Suppressor macrophage treated with lipopolysaccharide for 1 hour (primary cell): ENCODE measurements at regions not wholly inside any gene's neighbourhood (a gene's known extent, or its start where the extent isn't known, plus 50 kb on each side); places are given as distances from the start of the nearest gene placed in this dataset.

ENCODE experiments used
- DNase-seq, 3 donors: peaks; one replicate each; pipeline ENCODE4 v3.0.0-alpha.2; 2020 to 2022

- DNase-seq: no peak
Observed at GRCh38 chr2:129730979-129731378, 248.5 kb upstream of the RAB6C start.

- DNase-seq: no peak
Observed at GRCh38 chr2:129731907-129732629, 247.4 kb upstream of the RAB6C start.

GRCh38 chr2:129732630-129733026 is 246.8 kb upstream of the RAB6C start:
- no peak for DNase-seq

- DNase-seq: no peak
Observed at GRCh38 chr2:129733041-129733440, 246.4 kb upstream of the RAB6C start.

GRCh38 chr2:129733579-129733978 is 245.9 kb upstream of the RAB6C start:
- DNase-seq: no peak

GRCh38 chr2:129734343-129735034 is 245.0 kb upstream of the RAB6C start:
- DNase-seq: no peak

- no peak for DNase-seq
Observed at GRCh38 chr2:129735576-129735975, 243.9 kb upstream of the RAB6C start.

- DNase-seq: no peak
Observed at GRCh38 chr2:129737660-129738527, 241.6 kb upstream of the RAB6C start.

- no peak for DNase-seq
Observed at GRCh38 chr2:129738799-129739198, 240.7 kb upstream of the RAB6C start.

- no peak for DNase-seq
Observed at GRCh38 chr2:129740504-129740903, 239.0 kb upstream of the RAB6C start.

GRCh38 chr2:129741165-129741564 is 238.3 kb upstream of the RAB6C start:
- DNase-seq: no peak

- no peak for DNase-seq
Observed at GRCh38 chr2:129741623-129742022, 237.8 kb upstream of the RAB6C start.

GRCh38 chr2:129742415-129743180 is 236.9 kb upstream of the RAB6C start:
- DNase-seq: no peak

- no peak for DNase-seq
Observed at GRCh38 chr2:129744141-129744540, 235.3 kb upstream of the RAB6C start.

- no peak for DNase-seq
Observed at GRCh38 chr2:129744649-129745048, 234.8 kb upstream of the RAB6C start.

GRCh38 chr2:129747500-129748125 is 231.9 kb upstream of the RAB6C start:
- no peak for DNase-seq

- DNase-seq: peak; percentile 60 to 75 (median 68)
Observed at GRCh38 chr2:129748250-129748649, 231.2 kb upstream of the RAB6C start.

GRCh38 chr2:129748653-129749052 is 230.8 kb upstream of the RAB6C start:
- no peak for DNase-seq

GRCh38 chr2:129751409-129751808 is 228.1 kb upstream of the RAB6C start:
- no peak for DNase-seq

GRCh38 chr2:129752176-129752575 is 227.3 kb upstream of the RAB6C start:
- no peak for DNase-seq

GRCh38 chr2:129752686-129753085 is 226.8 kb upstream of the RAB6C start:
- DNase-seq: no peak

- no peak for DNase-seq
Observed at GRCh38 chr2:129753261-129753660, 226.2 kb upstream of the RAB6C start.
